Panc1 (cell line): ENCODE measurements at regions not wholly inside any gene's neighbourhood (a gene's known extent, or its start where the extent isn't known, plus 50 kb on each side); places are given as distances from the start of the nearest gene placed in this dataset.

Experiments
- ATAC-seq: fragments of 200-7000 bp; cut with Tn5 transposase; 2 replicates; pipeline ENCODE4 v1.9.1; 2020; ENCODE audit warnings: mild to moderate bottlenecking, moderate library complexity
- BruUV-seq: library from RNA; stranded (reverse); fragments of 400-500 nt; replicated peaks from 2 replicates; lab custom pipeline; 2021; lab: Mats Ljungman, UMichigan
- CTCF ChIA-PET: fragments of 300-600 bp; sonication (Branson Sonifier 250); formaldehyde crosslinking; loops from one replicate; lab custom pipeline; 2022; ENCODE audit warnings: antibody characterized with exemption; lab: Charles Lee
- POLR2A ChIA-PET: fragments of 300-600 bp; sonication (Branson Sonifier 250); formaldehyde crosslinking; loops from one replicate; lab custom pipeline; 2022; ENCODE audit warnings: antibody characterized with exemption; lab: Charles Lee
- DNase-seq: peaks from one replicate; pipeline ENCODE4 v3.0.0-alpha.2; 2010; ENCODE audit warnings: low read depth, low spot score
- H3K27ac ChIP-seq: 2 replicates; pipeline ENCODE4 v1.5.1; 2011; ENCODE audit warnings: mild to moderate bottlenecking, low read length, inconsistent platforms
- H3K27me3 ChIP-seq: fragments of 200-500 bp; sonication (Bioruptor generic); 2 replicates; pipeline ENCODE4 v1.6.0; 2014; ENCODE audit warnings: low read length, inconsistent platforms; ENCODE audit not compliant: control insufficient read depth, insufficient read depth
- H3K36me3 ChIP-seq: fragments of 200-500 bp; sonication (Bioruptor generic); 2 replicates; pipeline ENCODE4 v1.5.1; 2014; ENCODE audit warnings: inconsistent platforms, mild to moderate bottlenecking, low read length, moderate library complexity; ENCODE audit not compliant: control insufficient read depth, insufficient read depth
- H3K4me1 ChIP-seq: 2 replicates; pipeline ENCODE4 v1.5.1; 2011; ENCODE audit warnings: inconsistent platforms, mild to moderate bottlenecking, low read length, moderate library complexity; ENCODE audit not compliant: control insufficient read depth, insufficient read depth
- H3K4me3 ChIP-seq, 2 experiments: 2 replicates each; pipeline ENCODE4 v1.5.1; 2011 to 2012; ENCODE audit warnings: low read depth in 2 of 2, low read length in 2 of 2, mild to moderate bottlenecking in 2 of 2, inconsistent platforms in 1 of 2, moderate library complexity in 1 of 2
- H3K9me3 ChIP-seq: fragments of 200-500 bp; sonication (Bioruptor generic); 2 replicates; pipeline ENCODE4 v1.5.1; 2014; ENCODE audit warnings: low read depth, mild to moderate bottlenecking, inconsistent platforms, low read length, moderate library complexity; ENCODE audit not compliant: control insufficient read depth, insufficient read depth
- CTCF ChIP-seq: fragments of 450-650 bp; IDR thresholded peaks from 2 replicates; pipeline ENCODE4 v1.5.1; 2017; ENCODE audit warnings: mild to moderate bottlenecking
- POLR2AphosphoS5 ChIP-seq: IDR thresholded peaks from 2 replicates; pipeline ENCODE4 v1.6.1; 2012; ENCODE audit warnings: mild to moderate bottlenecking, low read depth, low read length, moderate library complexity
- REST ChIP-seq, 2 experiments: IDR thresholded peaks; 2 replicates each; pipeline ENCODE4 v1.6.1; 2011 to 2012; ENCODE audit warnings: low read depth in 2 of 2, control low read depth in 1 of 2, low read length in 1 of 2, mild to moderate bottlenecking in 1 of 2, moderate library complexity in 1 of 2; ENCODE audit not compliant: insufficient read depth in 1 of 2
- SIN3A ChIP-seq: IDR thresholded peaks from 2 replicates; pipeline ENCODE4 v1.6.1; 2012; ENCODE audit warnings: low read depth, mild to moderate bottlenecking, low read length, moderate library complexity, borderline replicate concordance; ENCODE audit not compliant: insufficient read depth
- TCF7L2 ChIP-seq: IDR thresholded peaks from 2 replicates; pipeline ENCODE4 v1.6.1; 2011; ENCODE audit warnings: mild to moderate bottlenecking, low read depth, low read length, inconsistent platforms
- in situ Hi-C: cut with HindIII; loops from 2 replicates; pipeline ENCODE4 v1.10.0; 2016; ENCODE audit warnings: low sequenced_read_pairs, low pct_unique_long_range_greater_than_20kb
- intact Hi-C: fragments of 100-400 bp; cut with micrococcal nuclease; formaldehyde crosslinking; loops from one replicate; pipeline ENCODE4 v1.10.0; 2022; ENCODE audit not compliant: unreplicated experiment

- in situ Hi-C loops (no loop called here), intact Hi-C loops (no loop called here)
- TF ChIP-seq REST (IDR thresholded peaks at IDR 0.05; ENCODE audit: insufficient read depth in 1 of 2, low read depth in 2 of 2, low read length in 1 of 2) (no peak), SIN3A (no peak)
- CTCF ChIA-PET: no interaction called here
- Histone ChIP-seq H3K27ac (no peak overlapping the region), H3K27me3 (no peaks in the 10 kb centered on the region), H3K9me3 (no peaks in the 10 kb centered on the region), H3K4me1 (no peaks in the 10 kb centered on the region), H3K36me3 (no peaks in the 10 kb centered on the region), H3K4me3 (no peak overlapping the region)
- DNase-seq (no peak), ATAC-seq (no peak)
- BruUV-seq: no TSS peak
- POLR2A ChIA-PET: no interaction called here
These were observed 369.3 kb upstream of the KCNH7 start for GRCh38 chr2:163207693-163208370.

- no TSS peak for BruUV-seq
- Histone ChIP-seq H3K27ac (no peak overlapping the region), H3K36me3 (no peaks in the 10 kb centered on the region), H3K27me3 (no peaks in the 10 kb centered on the region), H3K4me1 (no peaks in the 10 kb centered on the region), H3K9me3 (no peaks in the 10 kb centered on the region), H3K4me3 (no peak overlapping the region)
- no peak for DNase-seq
- TF ChIP-seq SIN3A (no peak), TCF7L2 (no peak), POLR2AphosphoS5 (no peak), REST (IDR thresholded peaks at IDR 0.05; ENCODE audit: insufficient read depth in 1 of 2, low read depth in 2 of 2, low read length in 1 of 2) (no peak), CTCF (no peak)
- ATAC-seq: no peak
- ChIA-PET POLR2A (no interaction called here), CTCF (no interaction called here)
- intact Hi-C loops: no loop called here
- in situ Hi-C loops: no loop called here
These were observed 367.2 kb upstream of the KCNH7 start for GRCh38 chr2:163205589-163206254.
